GM19467 (cell line): ENCODE measurements at regions not wholly inside any gene's neighbourhood (a gene's known extent, or its start where the extent isn't known, plus 50 kb on each side); places are given as distances from the start of the nearest gene placed in this dataset.

Source experiments
- ATAC-seq: cut with Tn5 transposase; IDR thresholded peaks from one replicate; pipeline ENCODE4 v1.9.1; 2021; ENCODE audit warnings: mild to moderate bottlenecking, moderate library complexity; ENCODE audit not compliant: unreplicated experiment

- no peak for ATAC-seq
Measured at GRCh38 chr18:24972577-24972976, 379.4 kb downstream of the ZNF521 start.

- ATAC-seq, result no peak
Measured at GRCh38 chr18:24974431-24974830, 377.5 kb downstream of the ZNF521 start.

- ATAC-seq, result no peak
Measured at GRCh38 chr18:24975496-24976372, 376.2 kb downstream of the ZNF521 start.

- no peak for ATAC-seq
Measured at GRCh38 chr18:24976502-24976901, 375.5 kb downstream of the ZNF521 start.

GRCh38 chr18:24979235-24979634, 372.7 kb downstream of the ZNF521 start:
- ATAC-seq, result no peak

GRCh38 chr18:24982831-24983230, 369.1 kb downstream of the ZNF521 start:
- ATAC-seq, result no peak

GRCh38 chr18:24983566-24984139, 368.3 kb downstream of the ZNF521 start:
- ATAC-seq, result no peak

- no peak for ATAC-seq
Measured at GRCh38 chr18:24985586-24985985, 366.4 kb downstream of the ZNF521 start.

GRCh38 chr18:24986666-24987302, 365.2 kb downstream of the ZNF521 start:
- ATAC-seq, result no peak

GRCh38 chr18:24987303-24988252, 364.4 kb downstream of the ZNF521 start:
- ATAC-seq, result no peak

- ATAC-seq, result no peak
Measured at GRCh38 chr18:24988253-24988840, 363.6 kb downstream of the ZNF521 start.

- ATAC-seq, result no peak
Measured at GRCh38 chr18:24989760-24990593, 362.0 kb downstream of the ZNF521 start.

- no peak for ATAC-seq
Measured at GRCh38 chr18:24990671-24991134, 361.3 kb downstream of the ZNF521 start.

GRCh38 chr18:24991141-24992060, 360.6 kb downstream of the ZNF521 start:
- no peak for ATAC-seq

GRCh38 chr18:24992491-24992890, 359.5 kb downstream of the ZNF521 start:
- no peak for ATAC-seq

GRCh38 chr18:24993628-24994027, 358.3 kb downstream of the ZNF521 start:
- no peak for ATAC-seq

- no peak for ATAC-seq
Measured at GRCh38 chr18:24995056-24995455, 356.9 kb downstream of the ZNF521 start.

- no peak for ATAC-seq
Measured at GRCh38 chr18:24995755-24996154, 356.2 kb downstream of the ZNF521 start.
